Adipocyte (in vitro differentiated cells): ENCODE measurements at regions not wholly inside any gene's neighbourhood (a gene's known extent, or its start where the extent isn't known, plus 50 kb on each side); places are given as distances from the start of the nearest gene placed in this dataset.
"Not testable (repeated sequence)": the region's sequence is repeated elsewhere in the genome, so short reads cannot be mapped to it uniquely, and the experiment has no call there.

Experiments used
- DNase-seq: peaks from one replicate; pipeline ENCODE4 v3.0.0-alpha.2; 2015; ENCODE audit warnings: low read depth
- H3K27me3 ChIP-seq: replicated peaks from 2 replicates; pipeline ENCODE4 v1.7.0; 2013; ENCODE audit warnings: mild to moderate bottlenecking, low read length, moderate library complexity; ENCODE audit not compliant: control insufficient read depth, insufficient read depth
- H3K36me3 ChIP-seq: 2 replicates; pipeline ENCODE4 v1.7.0; 2013; ENCODE audit warnings: low read length, mild to moderate bottlenecking, moderate library complexity; ENCODE audit not compliant: control insufficient read depth, insufficient read depth, severe bottlenecking
- H3K4me1 ChIP-seq: 2 replicates; pipeline ENCODE4 v1.7.0; 2013; ENCODE audit warnings: mild to moderate bottlenecking, low read length, moderate library complexity; ENCODE audit not compliant: control insufficient read depth, insufficient read depth
- H3K4me3 ChIP-seq: 2 replicates; pipeline ENCODE4 v1.7.0; 2013; ENCODE audit warnings: mild to moderate bottlenecking, low read length, moderate library complexity
- H3K9ac ChIP-seq: 2 replicates; pipeline ENCODE4 v1.7.0; 2013; ENCODE audit warnings: mild to moderate bottlenecking, low read length, moderate library complexity
- H3K9me3 ChIP-seq: 2 replicates; pipeline ENCODE4 v1.7.0; 2013; ENCODE audit warnings: mild to moderate bottlenecking, low read length, moderate library complexity; ENCODE audit not compliant: control insufficient read depth

DNA sequence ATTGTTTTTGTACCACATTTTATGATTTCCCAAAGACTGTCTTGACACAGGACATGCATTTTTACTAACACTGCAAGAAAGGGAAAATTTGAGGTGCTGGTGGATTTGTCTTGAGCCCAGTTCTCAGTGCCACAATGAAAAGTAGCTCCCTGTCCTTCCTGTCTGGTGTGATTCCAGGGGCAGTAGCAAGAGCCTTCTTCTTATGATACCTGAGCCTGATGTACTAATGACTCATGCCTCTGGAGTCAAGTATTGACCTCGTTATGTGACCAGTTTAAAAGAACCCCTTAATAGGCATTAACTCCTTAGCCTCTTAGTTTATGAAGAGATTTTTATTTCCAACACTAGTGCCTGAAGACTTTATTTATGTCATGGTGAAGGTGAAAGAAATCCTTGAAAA, 728.6 kb downstream of the SLC4A3 start:
- H3K4me3 ChIP-seq = no peak overlapping the region
- no peaks in the 10 kb centered on the region for H3K36me3 ChIP-seq
- no peak overlapping the region for H3K9ac ChIP-seq
- no peaks in the 10 kb centered on the region for H3K27me3 ChIP-seq
- H3K4me1 ChIP-seq = no peaks in the 10 kb centered on the region
- no peak for DNase-seq
- H3K9me3 ChIP-seq = no peaks in the 10 kb centered on the region

DNA sequence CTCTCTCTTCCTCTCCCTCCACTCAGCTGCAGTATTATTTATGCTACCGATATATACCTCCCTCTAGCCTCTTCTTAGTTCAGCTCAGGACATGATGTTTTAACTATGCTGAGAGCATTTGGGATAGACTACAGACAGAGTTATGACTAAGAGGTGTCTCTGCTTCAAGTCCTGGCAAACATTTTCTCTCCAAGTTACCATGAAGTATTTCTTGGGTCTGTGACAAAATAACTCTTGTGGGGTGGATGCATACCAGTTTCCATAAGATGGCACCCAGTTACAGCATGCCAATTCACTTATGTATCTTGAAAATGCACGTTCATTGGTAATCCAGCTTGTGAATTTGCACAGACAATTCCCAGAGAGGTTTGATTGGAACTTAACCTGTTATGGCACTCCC, 737.6 kb downstream of the SLC4A3 start:
- H3K9ac ChIP-seq = no peak overlapping the region
- peak; percentile 77 for DNase-seq

DNA sequence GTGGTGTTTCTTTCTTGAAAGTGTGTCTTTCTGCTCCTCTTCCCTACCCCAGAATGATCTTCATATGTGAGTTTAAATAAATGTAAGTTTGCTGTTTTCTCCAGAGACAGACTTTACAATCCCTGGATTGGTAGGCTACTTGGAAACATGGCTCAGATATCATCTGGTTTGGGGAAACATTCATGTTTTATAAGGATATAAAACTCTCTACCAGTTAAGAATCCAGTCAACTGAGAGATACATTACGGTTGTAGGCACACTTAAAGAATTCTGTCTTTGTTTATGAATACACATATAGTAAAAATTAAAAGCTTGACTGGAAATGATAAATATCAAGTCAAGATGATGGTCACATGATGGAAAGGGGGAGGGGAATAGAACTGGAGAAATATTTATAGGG, 739.3 kb downstream of the SLC4A3 start:
- H3K4me1 ChIP-seq = peaks cover 17% of the 10 kb centered on the region
- H3K9ac ChIP-seq = no peak overlapping the region
- peaks cover 4% of the 10 kb centered on the region for H3K9me3 ChIP-seq

More for the DNA sequence above, 737.6 kb downstream of the SLC4A3 start:
- Histone ChIP-seq H3K4me3 (no peak overlapping the region), H3K36me3 (no peaks in the 10 kb centered on the region), H3K27me3 (no peaks in the 10 kb centered on the region), H3K9me3 (peaks cover 4% of the 10 kb centered on the region), H3K4me1 (peaks cover 4% of the 10 kb centered on the region)

DNA sequence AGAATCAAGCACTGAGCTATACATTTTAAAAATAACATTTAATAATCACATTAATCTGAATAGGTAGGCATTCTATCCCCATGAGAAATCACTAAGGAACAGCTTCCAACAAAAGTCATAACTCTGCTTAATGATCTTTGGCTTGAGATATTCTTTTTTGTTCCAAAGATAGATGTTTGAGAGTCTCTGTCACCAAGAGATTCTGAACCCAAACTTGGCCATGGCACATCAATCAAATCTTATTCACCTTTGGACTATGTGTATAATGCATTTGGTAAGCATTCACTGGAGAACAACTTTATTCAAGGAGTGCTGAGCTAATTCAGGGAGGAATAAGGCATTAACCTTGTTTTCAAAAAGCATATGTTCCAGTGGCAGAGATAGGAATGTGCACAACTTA, 743.3 kb downstream of the SLC4A3 start:
- Histone ChIP-seq H3K4me1 (peaks cover 24% of the 10 kb centered on the region), H3K9me3 (no peaks in the 10 kb centered on the region), H3K36me3 (no peaks in the 10 kb centered on the region), H3K9ac (no peak overlapping the region), H3K4me3 (no peak overlapping the region), H3K27me3 (no peaks in the 10 kb centered on the region)
- DNase-seq = no peak

More for the DNA sequence above, 739.3 kb downstream of the SLC4A3 start:
- no peak for DNase-seq
- Histone ChIP-seq H3K36me3 (no peaks in the 10 kb centered on the region), H3K27me3 (no peaks in the 10 kb centered on the region), H3K4me3 (no peak overlapping the region)

DNA sequence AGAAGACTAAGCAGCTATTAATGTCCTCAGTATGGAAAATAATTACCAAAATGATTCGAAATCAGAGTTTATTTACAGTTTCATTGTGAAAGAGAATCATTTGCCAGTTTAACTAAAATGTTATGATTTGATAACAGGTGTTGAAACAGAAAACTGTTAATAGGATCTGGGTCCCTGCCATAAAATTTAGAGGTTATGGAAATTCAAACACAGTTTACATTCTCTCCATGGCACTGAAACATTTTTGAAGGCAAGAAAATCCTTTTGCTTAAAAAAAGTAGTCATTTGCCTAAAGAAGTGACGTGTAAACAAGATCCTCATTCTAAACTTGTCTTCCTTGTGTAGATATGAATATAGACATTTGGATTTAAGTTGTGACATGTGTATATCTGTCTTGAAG, 743.8 kb downstream of the SLC4A3 start:
- H3K4me1 ChIP-seq = peaks cover 24% of the 10 kb centered on the region
- no peaks in the 10 kb centered on the region for H3K36me3 ChIP-seq
- H3K4me3 ChIP-seq = no peak overlapping the region
- no peak for DNase-seq
- no peaks in the 10 kb centered on the region for H3K9me3 ChIP-seq
- H3K27me3 ChIP-seq = no peaks in the 10 kb centered on the region
- no peak overlapping the region for H3K9ac ChIP-seq

DNA sequence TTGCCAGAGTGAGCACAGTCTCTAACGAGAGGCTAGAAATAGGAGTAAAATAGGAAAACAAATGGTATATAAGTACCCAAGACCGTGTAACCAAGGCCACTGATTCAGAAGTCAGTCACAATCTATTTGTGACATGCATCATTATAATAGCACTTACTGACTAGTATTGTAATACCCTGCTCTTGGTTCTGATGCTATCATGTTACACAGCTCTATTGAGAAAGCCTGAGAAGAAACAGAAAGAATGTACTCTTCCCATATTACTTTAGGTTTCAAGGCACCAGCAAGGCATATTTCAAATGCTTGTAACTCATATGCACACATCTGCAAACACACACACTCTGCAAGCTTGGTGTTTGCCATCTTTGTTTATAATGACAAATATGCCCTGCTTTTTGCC, 746.4 kb downstream of the SLC4A3 start:
- Histone ChIP-seq H3K36me3 (no peaks in the 10 kb centered on the region), H3K9ac (no peak overlapping the region), H3K27me3 (no peaks in the 10 kb centered on the region), H3K9me3 (no peaks in the 10 kb centered on the region), H3K4me3 (no peak overlapping the region), H3K4me1 (peaks cover 24% of the 10 kb centered on the region)
- DNase-seq = peak; percentile 82

DNA sequence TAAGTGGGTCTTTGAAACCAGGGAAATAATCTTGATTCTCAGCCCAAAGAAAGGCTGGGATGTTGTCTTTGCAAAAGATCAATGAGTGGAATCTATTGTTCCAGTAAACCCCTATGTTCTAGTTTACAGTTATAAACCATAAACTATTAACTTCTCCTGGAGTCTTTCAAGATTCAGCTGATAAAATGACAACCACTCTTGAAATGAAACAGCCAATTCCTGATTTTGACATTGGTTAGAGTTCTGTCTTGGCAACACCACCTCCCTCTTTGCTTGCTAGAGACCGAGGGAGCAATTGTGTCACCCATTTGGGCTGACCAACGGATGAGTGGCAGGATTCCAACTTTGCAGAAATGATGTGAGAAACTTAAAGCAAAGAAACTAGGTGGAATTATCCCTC, 746.9 kb downstream of the SLC4A3 start:
- Histone ChIP-seq H3K9me3 (no peaks in the 10 kb centered on the region), H3K4me1 (peaks cover 24% of the 10 kb centered on the region), H3K4me3 (no peak overlapping the region), H3K9ac (no peak overlapping the region), H3K36me3 (no peaks in the 10 kb centered on the region), H3K27me3 (no peaks in the 10 kb centered on the region)
- peak; percentile 29 for DNase-seq

DNA sequence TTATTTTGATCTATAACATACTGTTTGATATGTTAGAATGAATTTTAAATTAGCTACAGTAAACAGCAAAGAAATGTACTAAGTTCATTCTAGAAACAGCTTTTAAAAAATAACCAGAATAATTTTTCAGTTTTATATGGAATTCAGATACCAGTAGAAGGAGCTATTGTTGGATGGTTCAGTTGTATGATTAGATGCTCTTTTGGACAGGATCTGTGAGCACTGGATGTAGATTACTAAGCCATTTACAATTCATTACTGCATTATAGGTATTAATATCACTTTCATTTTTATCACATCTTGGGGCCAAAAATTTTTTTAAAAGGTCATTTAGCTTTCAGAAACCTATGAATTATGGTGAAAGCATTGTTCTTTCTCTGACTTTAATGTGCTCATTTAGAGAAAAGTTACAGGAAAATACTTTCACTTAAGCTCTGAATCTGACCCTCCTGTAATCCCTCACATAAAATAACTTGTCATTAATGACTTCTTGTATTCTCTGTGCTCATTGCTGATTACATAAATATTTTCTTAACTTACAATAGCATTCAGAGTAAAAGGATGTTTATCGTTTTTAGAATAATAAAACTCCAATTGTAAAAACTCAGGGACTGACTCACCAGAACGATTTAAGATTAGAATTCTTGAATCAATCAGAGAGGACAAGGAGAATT, 750.2 kb downstream of the SLC4A3 start:
- DNase-seq = no peak
- no peaks in the 10 kb centered on the region for H3K27me3 ChIP-seq
- H3K4me1 ChIP-seq = peaks cover 11% of the 10 kb centered on the region
- peaks cover 16% of the 10 kb centered on the region for H3K9me3 ChIP-seq
- no peak overlapping the region for H3K4me3 ChIP-seq
- no peak overlapping the region for H3K9ac ChIP-seq
- H3K36me3 ChIP-seq = no peaks in the 10 kb centered on the region

DNA sequence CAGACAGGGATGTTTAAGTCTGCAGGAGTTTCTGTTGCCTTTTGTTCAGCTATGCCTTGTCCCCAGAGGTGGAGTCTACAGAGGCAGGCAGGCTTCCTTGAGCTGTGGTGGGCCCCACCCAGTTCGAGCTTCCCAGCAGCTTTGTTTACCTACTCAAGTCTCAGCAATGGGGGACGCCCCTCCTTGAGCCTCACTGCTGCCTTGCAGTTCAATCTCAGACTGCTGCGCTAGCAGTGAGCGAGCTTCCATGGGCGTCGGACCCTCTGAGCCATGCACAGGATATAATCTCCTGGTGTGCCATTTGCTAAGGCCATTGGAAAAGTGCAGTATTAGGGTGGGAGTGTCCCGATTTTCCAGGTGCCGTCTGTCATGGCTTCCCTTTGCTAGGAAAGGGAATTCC, 760.3 kb downstream of the SLC4A3 start:
- not testable (repeated sequence) for H3K27me3 ChIP-seq, DNase-seq, H3K9ac ChIP-seq, H3K4me1 ChIP-seq, H3K36me3 ChIP-seq, H3K9me3 ChIP-seq, H3K4me3 ChIP-seq

DNA sequence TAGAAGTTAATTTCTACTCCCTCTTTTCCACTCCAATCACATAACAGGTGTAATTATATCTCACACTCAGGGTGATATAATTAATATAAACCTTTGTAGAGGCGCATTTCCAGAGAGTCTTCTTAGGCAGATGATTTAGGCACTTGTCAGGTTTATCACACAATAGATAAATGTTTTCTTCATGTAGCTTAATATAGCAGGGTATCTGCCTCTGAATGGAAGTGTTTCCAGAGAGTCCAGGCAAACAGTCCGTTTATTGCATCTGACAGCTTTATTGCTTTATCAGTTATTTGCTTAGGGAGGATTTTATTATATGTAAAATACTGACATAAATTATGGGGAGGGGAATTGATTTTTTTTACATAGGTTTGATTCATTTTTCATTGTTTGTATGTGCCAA, 766.3 kb downstream of the SLC4A3 start:
- no peaks in the 10 kb centered on the region for H3K36me3 ChIP-seq
- DNase-seq = no peak
- no peaks in the 10 kb centered on the region for H3K9me3 ChIP-seq
- H3K4me3 ChIP-seq = no peak overlapping the region
- H3K9ac ChIP-seq = no peak overlapping the region
- no peaks in the 10 kb centered on the region for H3K4me1 ChIP-seq
- H3K27me3 ChIP-seq = no peaks in the 10 kb centered on the region

DNA sequence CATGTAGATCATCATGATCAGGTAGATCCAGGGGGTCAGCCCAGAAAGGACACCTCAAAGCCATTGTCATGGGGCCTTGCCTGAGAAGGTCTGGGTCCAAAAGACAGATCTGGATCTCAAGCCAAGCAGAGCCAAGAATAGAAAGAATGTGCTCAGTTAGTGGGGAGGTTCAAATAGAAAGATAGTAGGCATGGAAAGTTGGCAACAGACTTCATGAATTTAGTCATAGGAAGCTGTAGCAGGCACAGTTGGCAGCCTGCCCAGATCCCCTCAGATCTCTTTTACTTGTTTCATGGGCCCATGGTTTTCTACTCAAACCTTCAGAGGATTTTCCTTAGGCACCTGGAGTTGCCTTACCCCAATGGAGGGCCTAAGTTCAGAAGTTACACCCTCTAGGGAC, 767.0 kb downstream of the SLC4A3 start:
- H3K9me3 ChIP-seq = no peaks in the 10 kb centered on the region
- H3K9ac ChIP-seq = no peak overlapping the region
- H3K27me3 ChIP-seq = no peaks in the 10 kb centered on the region
- DNase-seq = peak; percentile 28
- no peaks in the 10 kb centered on the region for H3K36me3 ChIP-seq
- H3K4me1 ChIP-seq = no peaks in the 10 kb centered on the region
- H3K4me3 ChIP-seq = no peak overlapping the region

DNA sequence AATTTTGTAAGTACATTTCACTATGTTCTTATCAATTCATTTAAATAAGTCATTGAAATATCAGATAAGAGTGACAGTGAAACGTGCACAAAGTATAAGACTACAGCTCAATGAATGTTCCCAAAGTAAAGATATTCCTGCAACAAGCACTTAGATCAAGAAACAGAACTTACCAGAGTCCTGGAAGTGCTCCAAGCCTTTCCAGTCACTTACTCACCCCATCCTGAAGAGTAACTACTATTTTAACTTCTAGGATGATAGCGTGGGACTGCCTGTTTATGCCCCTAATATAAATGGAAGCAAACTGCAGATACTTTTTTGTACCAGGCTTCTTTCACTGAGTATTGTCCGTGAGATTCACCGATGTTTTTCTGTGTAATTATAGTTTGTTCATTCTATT, 768.9 kb downstream of the SLC4A3 start:
- no peaks in the 10 kb centered on the region for H3K36me3 ChIP-seq
- H3K9me3 ChIP-seq = no peaks in the 10 kb centered on the region
- no peaks in the 10 kb centered on the region for H3K27me3 ChIP-seq
- peak; percentile 15 for DNase-seq
- H3K4me3 ChIP-seq = no peak overlapping the region
- no peak overlapping the region for H3K9ac ChIP-seq
- no peaks in the 10 kb centered on the region for H3K4me1 ChIP-seq
